Hematopoietic multipotent progenitor cell (in vitro differentiated cells): ENCODE measurements at regions not wholly inside any gene's neighbourhood (a gene's known extent, or its start where the extent isn't known, plus 50 kb on each side); places are given as distances from the start of the nearest gene placed in this dataset.

ENCODE experiments used
- DNase-seq, 3 donors: peaks; one replicate each; pipeline ENCODE4 v3.0.0-alpha.2; 2011 to 2015; ENCODE audit warnings: low read depth in 2 of 3, low spot score in 2 of 3

DNA sequence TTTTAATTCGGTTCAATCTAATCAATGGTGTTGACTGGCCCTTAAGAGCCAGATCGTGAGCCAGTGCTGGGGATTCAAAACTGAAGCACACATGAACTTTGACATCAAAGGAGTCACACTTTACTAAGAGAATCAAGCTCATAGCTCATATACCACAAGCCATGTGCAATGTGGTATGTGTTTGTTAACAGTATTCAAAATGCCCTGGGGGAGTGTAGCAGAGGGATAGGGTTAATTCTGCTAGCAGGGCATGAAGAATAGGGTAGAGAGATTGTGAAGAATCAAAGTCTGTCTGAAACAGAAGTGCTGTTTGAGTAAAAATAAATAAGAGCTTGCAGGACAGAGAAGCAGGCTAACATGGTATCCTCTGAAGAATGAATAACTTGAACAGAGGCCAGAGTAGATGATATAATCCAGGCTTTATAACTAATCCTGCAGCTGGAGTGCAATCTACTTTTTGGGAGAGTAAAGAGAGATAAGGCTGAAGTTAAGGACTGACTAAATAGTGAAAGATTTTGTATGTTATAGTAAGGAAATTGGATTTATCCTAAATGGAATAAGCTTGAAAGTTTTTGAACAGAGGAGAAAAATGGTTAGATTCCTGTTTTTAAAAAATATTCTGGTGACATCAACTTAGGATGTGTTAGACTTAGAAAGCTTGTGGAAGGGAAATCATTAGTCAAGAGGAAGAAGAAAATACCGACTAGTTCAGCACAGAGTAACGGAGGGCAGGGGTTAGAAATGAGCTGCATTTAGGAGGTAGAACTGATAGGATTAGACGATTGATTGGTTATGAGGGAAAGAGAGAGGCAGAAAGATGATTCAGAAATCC, 292.0 kb downstream of the NFKBIZ start:
- no peak for DNase-seq

DNA sequence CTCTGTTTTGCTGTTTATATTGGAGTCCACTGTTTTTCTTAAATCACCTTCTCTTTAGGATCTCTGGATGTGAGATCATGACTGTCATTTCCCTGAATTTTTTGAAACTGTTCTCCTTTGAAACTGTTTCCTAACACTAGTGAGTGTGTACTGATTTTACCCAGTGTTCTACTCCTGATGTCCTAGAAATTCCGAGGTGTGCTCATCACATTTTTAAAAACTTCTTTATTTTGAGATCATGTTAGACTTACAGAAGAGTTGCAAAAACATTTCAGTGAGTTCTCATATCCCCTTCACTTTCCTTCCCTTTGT, 292.6 kb downstream of the NFKBIZ start:
- DNase-seq, result no peak

DNA sequence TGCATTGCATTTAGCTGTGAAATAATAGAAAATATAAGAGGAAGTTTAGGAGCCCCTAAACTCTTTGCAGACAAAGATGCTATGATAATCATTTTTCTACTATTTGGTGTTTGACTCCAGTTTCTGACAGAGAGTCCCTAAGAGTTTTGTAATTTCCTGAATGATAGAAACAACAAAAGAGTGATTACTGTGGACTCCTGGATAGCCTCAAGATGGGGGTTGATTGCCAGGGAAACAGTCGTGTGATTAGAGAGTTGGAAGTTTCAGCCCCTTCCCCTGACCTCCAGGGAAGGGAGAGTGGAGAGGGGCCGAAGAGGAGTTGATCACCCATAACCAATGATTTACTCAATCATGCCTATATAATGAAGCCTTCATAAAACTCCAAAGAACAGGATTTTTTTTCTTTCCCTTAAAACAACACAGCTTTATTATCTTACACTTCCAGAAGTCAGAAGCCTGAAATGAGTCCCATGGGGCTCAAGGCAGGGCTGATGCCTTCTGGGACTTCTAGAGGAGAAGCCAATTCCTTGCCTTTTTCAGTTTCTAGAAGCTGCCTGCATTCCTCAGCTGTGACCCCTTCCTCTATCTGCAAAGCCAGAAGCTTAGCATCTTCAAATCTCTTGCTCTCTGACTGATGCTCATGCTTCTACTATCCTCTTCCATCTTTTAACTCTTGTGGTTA, 292.3 kb upstream of the ZPLD1 start:
- no peak for DNase-seq

DNA sequence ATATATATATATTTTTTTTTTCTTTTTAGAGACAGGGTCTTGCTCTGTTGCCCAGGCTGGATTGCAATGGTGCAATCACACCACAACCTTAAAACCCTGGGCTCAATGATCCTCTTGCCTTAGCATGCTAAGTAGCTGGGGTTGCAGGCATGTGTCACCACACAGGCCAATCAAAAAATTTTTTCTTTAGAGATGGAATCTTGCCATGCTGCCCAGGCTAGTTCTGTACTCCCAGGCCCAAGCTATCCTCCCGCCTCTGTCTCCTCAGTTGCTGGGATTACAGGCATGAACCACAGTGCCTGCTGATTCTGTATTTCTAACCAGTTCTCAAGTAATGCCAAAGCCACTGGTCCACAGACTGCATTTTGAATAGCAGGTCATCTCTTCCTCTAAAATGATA, 291.3 kb upstream of the ZPLD1 start:
- DNase-seq, result no peak

DNA sequence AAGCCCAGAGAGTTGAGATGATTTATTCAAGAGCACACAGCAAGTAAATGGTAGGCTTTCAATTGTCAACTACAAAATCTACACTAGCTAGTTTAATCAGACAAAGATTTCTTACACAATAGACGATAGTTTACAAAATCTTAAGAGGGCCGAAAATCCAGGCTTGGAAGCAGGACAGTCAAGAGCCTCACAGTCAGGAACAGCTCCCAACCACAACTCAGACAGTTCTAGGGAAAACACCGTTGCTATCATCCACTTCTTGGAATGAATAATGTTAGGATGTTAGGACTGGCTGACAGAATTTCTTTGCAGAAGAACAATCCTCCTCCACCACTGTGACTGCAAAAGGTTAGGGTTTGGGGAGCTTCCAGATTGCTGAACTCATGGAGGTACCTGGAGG, 290.8 kb upstream of the ZPLD1 start:
- no peak for DNase-seq

DNA sequence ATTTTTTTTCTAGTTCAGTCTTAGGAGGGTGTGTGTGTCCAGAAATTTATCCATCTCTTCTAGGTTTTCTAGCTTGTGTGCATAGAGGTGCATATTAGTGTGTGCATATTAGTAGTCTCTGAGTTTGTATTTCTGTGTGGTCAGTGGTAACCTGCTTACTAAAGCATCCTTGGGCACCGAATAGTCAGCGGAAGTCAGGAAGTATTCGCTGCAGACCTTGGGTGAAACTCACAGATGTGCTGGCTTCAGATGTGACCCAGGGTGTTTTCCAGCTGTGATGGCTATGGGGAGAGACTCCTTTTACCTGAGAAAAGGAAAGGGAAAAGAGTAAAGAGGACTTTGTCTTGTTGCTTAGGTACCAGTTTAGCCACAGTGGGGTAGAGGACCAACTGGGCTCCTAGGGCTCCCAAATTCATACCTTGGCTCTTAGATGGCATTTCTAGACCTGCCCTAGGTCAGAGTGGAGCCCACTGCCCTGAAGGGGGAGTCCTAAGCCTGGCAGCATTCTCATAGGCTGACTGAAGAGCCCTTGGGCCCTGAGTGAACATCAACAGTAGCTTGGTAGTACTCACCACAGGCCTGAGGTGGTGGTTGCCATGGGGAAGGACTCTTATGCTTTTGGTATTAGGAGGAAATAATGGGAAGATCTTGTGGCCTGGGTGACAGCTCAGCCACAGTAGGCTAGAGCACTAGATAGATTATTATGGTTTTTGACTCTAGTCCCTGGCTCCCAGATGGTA, 286.0 kb upstream of the ZPLD1 start:
- peak in 1 of 3 donors; percentile 61 for DNase-seq

DNA sequence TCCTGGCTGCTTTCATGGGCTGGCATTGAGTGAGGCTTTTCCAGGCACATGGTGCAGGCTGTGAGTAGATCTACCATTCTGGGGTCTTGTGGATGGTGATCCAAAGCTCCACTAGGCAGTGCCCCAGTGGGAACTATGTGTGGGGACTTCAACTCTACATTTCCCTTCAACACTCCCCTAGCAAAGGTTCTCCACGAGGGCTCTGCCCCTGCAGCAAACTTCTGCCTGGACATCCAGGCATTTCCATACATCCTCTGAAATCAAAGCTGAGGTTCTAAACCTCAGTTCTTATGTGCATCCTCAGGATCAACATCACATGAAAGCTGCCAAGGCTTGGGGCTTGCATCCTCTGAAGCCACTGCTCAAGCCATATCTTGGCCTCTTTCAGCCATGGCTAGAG, 282.9 kb upstream of the ZPLD1 start:
- DNase-seq, result no peak

DNA sequence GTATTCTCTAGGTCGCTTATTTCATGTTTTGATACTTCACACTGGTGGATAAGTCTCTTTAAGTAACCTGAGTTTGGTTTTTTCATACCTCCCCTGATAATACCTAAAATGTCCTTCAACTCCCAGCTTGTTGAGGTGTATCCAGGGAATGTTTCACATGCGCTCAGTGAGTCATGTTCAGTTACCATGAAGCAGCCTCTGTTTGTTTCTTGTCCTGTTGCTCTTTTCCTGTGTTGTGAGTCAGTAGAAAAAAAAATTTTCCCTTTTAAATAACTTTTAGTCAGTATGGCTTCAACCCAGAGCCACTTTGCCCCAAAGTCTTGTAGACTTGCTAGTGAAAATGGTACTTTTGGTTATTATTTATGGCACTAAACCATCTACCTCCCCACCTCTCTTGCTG, 278.4 kb upstream of the ZPLD1 start:
- no peak for DNase-seq

DNA sequence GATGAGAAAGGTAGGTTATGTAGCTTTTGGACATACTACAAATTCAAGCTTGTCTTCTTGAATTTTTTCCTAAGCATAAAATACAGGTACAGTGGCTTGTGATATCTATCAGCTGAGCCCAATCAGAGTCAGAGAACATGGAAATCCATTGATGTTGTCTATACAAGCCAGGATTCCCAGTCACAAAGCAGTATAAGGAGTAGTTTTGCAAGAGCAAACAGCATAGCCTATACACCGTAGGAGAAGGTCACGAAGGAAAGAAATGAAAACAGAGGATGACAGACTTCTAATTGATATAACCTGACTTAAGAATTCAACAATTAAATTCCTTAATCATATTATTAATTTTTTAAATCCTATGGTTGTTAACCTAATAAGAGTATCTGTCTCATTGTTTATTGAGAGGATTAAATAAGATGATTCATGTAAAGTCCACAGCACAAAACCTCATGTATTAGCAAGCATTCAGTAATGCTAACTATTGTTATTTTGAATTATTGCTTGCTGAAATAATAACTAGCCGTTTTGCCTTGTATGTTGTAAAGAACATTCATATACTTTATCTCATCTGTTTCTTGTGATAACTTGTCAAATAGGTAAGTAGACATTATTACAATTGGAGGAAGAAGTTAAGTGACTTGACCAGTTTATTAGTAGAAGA, 276.6 kb upstream of the ZPLD1 start:
- no peak for DNase-seq

DNA sequence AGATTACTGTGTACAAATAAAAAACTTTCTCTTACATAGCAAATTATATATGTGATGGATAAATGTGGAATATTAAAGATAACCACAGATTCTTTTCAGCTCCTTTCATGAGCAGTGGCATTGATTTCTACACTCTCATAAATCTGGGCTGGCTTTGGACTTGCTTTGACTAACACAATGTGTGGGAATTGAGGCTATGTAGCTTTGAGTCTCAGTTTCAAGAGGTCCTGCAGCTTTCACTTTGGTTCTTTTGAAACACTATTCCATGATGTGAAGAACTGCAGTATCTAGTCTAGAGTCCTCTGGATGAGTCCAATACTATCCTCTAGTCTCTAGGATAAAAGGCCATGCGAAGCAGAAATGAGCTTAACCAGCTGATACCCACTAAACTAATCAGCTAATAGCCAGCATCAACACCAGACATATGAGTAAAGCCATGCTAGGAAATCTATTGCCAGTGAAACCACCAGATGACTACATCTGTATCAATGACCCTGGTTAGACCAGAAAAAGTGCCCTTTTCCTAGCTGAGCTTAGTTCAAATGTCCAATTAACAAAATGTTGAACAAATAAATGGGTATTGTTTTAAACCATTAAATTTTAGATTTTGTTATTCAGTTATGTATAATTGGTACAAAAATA, 274.9 kb upstream of the ZPLD1 start:
- DNase-seq, result no peak

DNA sequence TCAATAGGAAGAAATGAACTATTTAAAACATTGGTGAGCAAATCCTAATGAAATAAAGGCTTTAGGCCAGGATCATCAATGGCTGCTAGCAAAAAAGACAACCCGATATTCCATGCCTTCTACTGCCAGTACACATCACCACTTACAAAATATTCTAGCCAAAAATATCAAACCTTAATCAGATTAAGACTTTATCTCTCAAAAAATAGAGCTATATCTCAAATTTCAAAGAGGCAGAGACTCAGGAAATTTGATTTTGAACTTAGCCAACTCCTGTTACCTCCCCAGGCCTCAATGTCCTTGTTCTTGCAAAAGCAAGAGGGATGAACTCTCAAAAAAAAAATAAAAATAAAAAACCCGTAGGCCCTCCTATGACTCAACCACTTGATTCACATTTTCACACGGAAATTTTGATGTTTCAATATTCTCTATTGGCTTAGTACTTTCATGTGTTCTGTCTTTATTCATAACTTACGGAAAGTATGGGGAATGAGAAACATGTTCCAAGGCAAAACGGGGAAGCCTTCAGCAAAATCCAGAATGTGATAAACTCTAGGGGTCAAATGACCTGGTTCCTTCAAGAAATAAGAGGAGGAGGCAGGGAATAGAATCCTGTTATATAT, 273.3 kb upstream of the ZPLD1 start:
- DNase-seq, result no peak

DNA sequence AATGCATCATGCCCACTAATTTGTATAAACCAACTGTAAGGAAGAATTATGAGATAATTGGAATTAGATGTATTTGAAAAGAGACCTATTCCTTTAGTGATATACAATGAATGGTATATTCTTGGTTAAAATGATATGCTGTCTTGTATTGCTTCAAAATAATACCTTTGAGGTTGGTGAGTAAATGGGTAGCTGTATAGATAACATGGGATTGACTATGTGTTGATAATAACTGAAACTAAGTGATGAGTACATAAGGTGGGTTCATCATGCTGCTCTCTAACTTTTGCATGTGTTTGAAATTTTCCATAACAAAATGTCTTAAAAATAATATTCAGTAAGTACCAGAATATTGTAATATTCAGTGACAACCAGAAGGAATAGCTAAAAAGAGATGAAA, 272.6 kb upstream of the ZPLD1 start:
- no peak for DNase-seq

DNA sequence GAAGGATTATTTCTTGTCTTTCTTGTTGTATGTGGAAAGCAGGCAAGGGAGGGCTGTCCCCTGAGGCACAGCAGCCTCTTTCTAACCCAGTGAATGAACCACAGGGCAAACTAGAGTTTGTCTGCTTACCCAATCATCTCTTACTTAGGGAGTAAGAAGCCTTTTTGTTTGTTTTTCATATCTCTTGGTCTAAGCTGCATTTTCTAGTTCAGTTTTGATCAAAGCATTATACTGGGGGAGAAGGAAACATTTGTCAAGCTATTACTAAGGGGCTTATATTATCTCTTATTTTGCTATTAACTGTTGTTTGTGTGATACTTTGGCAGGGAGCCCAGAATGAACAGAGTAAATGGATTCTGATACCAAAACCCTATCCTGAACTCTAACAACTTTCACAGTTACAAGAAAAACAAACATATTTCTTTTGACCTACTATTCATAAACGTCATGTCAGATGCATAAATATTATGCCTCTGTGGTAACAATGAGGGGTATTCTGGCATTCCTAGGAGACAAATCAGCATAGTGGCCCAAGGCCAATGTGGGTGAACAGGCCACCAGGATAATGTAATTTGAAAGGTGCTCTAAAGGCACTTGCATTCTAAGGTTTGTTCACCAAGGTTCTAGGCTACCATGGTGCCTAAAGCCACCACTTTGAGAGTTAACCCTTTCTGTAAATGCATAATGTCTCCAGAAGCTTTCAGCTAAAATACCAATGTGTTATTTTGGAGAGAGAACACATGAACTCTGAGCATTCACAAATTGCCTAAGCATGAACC, 271.6 kb upstream of the ZPLD1 start:
- peak in 1 of 3 donors; percentile 35 for DNase-seq

DNA sequence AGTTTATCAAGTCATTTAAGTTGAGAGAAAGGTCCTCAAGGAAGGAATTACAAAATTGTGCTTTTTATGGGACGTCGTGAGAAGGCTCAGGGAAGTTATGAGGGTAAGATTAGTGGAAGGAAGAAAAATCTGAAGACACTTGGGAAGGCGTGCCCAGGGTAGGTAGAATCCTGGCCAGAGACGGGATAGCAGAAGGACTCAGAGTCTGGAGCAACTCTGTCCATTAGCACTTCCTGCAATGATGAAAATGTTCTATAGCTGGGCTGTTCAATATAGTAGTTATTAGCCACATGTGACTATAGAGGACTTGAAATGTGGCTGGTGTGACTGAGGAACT, 271.0 kb upstream of the ZPLD1 start:
- no peak for DNase-seq

DNA sequence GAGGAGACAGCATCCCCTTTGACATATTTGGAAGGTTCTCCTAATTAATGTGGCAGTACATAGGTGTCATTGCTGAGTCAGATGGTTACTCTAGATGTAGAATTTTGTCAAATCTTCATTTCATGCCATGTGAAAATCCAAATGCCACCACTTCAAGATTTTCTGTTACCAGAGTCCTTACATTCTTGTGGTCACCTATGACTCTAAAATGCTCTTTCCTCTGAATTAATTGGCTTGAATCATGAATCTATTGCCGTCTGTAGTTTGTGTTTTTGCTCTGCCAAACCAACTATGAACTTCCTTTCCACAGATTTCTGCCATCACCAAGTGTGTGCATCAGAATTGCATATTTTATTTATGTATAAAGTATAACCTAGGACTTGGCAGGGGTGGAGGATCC, 269.4 kb upstream of the ZPLD1 start:
- DNase-seq, result no peak

DNA sequence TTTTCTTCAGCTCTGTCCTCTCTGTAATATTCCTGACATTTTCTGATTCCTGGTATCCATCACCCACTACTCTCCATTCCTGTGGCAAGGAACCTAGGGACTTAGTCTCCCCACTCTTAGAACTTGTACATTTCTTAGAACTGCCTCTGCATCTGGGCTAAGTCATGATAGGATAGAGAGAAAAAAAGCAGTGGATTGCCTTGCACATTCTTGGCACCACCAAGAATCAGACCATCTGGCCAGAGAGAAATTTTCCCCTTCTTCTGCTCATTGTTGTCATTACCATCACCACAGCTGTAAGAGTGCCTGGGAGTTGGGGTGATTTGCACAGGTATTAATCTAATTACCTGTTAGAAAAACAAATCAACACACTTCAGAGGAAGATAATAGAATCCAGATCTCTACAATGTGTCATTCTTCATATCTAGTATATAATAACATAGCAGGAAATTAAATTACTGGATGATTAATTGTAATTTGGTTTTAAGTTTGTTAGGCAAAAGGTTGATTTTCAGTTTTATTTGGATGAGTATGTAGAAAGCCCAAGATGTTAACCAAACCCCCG, 264.8 kb upstream of the ZPLD1 start:
- no peak for DNase-seq

DNA sequence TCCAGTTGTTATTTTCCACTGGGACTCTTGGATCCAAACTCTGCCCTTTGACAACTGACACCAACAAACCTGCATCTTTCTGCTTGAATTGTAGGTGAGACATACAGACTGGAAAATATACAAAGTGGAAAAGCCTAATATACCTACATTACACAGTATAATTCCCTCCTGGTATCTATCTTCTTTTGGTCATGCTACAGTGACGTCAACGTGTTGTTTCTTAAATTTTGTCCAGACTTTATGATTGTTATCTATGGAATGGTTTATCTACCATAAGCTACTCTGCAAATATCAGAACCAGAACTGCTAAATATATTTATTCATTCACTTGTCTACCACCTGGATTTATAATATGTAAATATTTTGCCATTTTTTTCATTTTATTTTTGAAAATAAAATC, 264.3 kb upstream of the ZPLD1 start:
- DNase-seq, result no peak

DNA sequence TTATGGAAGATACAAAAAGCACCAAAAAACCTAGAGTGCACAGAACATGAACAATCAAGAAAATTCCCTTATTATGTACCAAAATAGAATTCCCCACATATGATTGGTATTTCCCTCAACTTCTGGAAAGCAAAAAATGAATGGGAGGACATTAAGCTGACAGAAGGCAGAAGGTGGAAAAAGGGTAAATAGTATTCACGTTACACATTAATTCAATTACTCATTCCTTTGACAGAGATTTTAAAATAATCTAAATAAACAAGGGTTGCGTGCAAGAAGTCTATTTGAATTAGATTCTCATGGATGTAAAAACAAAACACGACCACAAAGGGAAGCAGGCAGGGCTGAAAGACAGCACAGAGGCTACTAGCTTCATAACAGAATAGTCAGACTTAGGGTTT, 260.5 kb upstream of the ZPLD1 start:
- DNase-seq, result no peak

DNA sequence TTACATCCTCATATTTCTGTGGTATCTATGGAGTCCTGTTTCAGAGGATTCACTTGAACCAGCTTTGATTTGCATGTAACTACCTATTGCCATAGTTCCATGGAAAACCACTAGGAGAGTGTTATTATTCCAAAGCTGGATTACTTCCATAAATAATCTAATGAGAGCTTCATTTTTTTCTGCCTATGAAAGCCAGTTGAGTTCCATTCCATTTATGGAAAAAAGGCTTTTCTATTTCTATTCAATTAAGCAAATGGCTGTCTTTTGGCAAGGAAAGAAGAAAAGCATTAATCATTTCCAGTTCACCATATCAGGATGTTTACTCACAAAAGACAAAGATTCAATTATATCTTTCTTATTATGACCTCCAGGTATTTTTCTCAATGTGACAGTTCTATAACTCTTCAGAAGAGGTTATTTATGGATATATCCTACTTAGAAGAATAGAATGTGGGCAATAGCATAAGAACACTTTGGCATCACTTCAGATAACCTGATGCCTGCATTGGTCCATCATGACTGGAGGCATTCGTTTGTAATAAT, 259.9 kb upstream of the ZPLD1 start:
- DNase-seq, result no peak
